IPS-18a (cell line): ENCODE measurements at regions not wholly inside any gene's neighbourhood (a gene's known extent, or its start where the extent isn't known, plus 50 kb on each side); places are given as distances from the start of the nearest gene placed in this dataset.

Experiments used
- H3K27ac ChIP-seq: one replicate; pipeline ENCODE4 v1.5.1; 2013; ENCODE audit warnings: low read length
- H3K27me3 ChIP-seq: one replicate; pipeline ENCODE4 v1.6.1; 2013; ENCODE audit warnings: mild to moderate bottlenecking, low read length; ENCODE audit not compliant: control insufficient read depth, insufficient read depth
- H3K36me3 ChIP-seq: one replicate; pipeline ENCODE4 v1.6.1; 2013; ENCODE audit warnings: low read depth, low read length; ENCODE audit not compliant: control insufficient read depth
- H3K4me1 ChIP-seq: one replicate; pipeline ENCODE4 v1.6.1; 2013; ENCODE audit warnings: low read depth, low read length; ENCODE audit not compliant: control insufficient read depth
- H3K4me3 ChIP-seq: one replicate; pipeline ENCODE4 v1.5.1; 2013; ENCODE audit warnings: low read length
- H3K9ac ChIP-seq: one replicate; pipeline ENCODE4 v1.6.1; 2013; ENCODE audit warnings: mild to moderate bottlenecking, low read length, moderate library complexity
- H3K9me3 ChIP-seq: one replicate; pipeline ENCODE4 v1.6.1; 2013; ENCODE audit warnings: low read depth, low read length; ENCODE audit not compliant: control insufficient read depth

DNA sequence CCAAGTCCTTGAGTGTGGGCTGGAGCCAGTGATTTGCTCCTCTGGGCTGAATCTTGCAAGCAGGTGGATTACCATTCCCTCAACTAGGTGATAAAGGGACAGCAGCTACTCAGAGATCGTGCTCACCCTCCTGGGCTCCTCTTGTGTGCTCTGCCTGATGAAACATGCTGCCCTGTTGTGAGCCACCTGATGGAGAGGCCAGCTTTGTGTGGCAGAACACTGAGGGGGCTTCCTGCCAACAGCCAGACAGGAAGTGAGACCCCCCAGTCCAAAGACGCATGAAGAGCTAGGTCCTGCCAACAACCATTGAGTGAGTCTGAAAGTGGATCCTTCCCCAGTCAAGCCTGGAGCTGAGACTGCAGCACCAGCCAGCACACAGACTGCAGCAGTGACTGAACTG is 106.4 kb upstream of the IRX2 start:
- Histone ChIP-seq H3K4me1 (no peaks in the 10 kb centered on the region), H3K27ac (no peak overlapping the region), H3K9ac (no peak overlapping the region), H3K9me3 (no peaks in the 10 kb centered on the region), H3K27me3 (no peaks in the 10 kb centered on the region), H3K4me3 (no peak overlapping the region), H3K36me3 (no peaks in the 10 kb centered on the region)

DNA sequence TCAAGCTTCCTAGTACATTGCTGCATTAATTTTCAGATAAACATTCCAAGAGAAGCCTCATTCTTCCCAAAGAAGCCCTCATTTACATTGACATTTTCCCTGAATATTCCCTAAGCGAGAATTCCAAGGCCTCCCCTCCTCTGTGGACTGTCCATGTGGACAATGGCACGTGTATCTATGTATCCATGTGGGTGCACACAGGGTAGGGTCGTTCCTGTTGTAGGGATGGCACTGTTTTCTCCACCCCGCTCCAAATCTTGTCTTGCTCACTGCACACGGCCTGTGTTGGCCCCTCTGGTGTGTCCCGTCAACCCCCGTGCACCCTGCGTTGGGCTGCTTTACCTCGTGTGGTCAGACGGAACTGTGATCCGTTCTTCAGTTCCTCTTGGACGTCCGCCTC is 104.7 kb upstream of the IRX2 start:
- Histone ChIP-seq H3K9me3 (no peaks in the 10 kb centered on the region), H3K36me3 (no peaks in the 10 kb centered on the region), H3K4me3 (no peak overlapping the region), H3K27me3 (no peaks in the 10 kb centered on the region), H3K27ac (no peak overlapping the region), H3K4me1 (no peaks in the 10 kb centered on the region), H3K9ac (no peak overlapping the region)

DNA sequence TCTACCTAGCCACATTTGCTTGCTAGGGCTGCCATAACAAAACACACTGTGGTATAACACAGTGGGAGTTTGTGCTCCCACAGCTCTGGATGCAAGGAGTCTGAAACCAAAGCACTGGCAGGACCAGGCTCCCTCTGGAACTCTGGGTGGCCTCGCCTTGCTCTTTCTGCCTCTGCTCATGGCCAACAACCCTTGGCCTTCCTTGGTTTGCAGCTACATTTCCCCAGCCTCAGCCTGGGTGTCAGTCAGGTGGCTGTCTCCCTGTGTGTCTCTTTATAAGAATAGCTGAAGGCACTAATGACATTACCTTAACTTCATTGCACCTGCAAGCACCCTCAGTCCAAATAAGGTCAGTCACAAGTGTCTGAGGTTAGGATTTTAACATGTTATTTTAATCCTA is 101.0 kb upstream of the IRX2 start:
- Histone ChIP-seq H3K4me3 (no peak overlapping the region), H3K27me3 (no peaks in the 10 kb centered on the region), H3K4me1 (no peaks in the 10 kb centered on the region), H3K36me3 (no peaks in the 10 kb centered on the region), H3K9ac (no peak overlapping the region), H3K9me3 (no peaks in the 10 kb centered on the region), H3K27ac (no peak overlapping the region)

DNA sequence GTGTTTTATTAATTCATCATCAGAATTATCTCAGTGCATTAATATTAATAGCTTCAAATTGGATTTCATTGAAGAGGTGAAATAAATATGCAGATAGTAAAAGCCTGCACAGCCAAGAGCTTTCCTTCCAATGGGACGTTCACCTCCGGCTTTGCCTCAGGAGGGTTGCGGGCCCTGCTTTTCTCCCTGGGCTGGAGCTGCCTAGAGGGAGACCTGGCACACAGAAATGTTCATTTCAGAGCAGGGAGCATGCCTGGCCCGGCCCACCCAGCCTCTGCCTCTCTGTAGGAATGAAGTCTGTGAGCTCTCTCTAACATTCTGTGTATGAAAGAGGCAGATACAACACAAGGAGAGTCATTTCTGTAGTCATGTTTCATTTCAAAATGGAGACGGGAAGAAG is 100.4 kb upstream of the IRX2 start:
- H3K36me3 ChIP-seq, result no peaks in the 10 kb centered on the region
- H3K9me3 ChIP-seq, result no peaks in the 10 kb centered on the region
- no peak overlapping the region for H3K4me3 ChIP-seq
- no peaks in the 10 kb centered on the region for H3K4me1 ChIP-seq
- no peak overlapping the region for H3K27ac ChIP-seq
- H3K9ac ChIP-seq, result no peak overlapping the region
- H3K27me3 ChIP-seq, result no peaks in the 10 kb centered on the region

DNA sequence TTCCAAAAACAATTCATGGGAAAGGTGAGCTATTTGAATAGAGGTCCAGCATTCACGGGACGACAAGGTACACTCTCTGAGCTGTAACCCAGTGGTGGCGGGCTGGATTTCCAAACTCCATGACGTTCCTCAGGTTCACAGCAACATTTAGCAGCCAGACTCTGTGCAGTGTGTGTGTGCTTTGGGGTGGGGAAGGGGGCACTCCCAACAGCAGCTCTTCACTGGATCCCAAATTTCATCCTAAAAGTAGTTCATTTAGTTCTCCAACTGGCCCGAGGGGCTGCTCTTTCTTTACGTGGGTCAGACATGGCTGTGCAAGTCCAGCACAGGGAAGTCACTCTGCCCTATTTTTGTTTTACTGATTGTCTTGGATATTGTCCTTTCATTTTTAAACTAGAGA is 98.0 kb upstream of the IRX2 start:
- H3K27ac ChIP-seq, result no peak overlapping the region
- H3K9ac ChIP-seq, result no peak overlapping the region
- no peaks in the 10 kb centered on the region for H3K9me3 ChIP-seq
- no peak overlapping the region for H3K4me3 ChIP-seq
- no peaks in the 10 kb centered on the region for H3K36me3 ChIP-seq
- H3K27me3 ChIP-seq, result no peaks in the 10 kb centered on the region
- no peaks in the 10 kb centered on the region for H3K4me1 ChIP-seq

DNA sequence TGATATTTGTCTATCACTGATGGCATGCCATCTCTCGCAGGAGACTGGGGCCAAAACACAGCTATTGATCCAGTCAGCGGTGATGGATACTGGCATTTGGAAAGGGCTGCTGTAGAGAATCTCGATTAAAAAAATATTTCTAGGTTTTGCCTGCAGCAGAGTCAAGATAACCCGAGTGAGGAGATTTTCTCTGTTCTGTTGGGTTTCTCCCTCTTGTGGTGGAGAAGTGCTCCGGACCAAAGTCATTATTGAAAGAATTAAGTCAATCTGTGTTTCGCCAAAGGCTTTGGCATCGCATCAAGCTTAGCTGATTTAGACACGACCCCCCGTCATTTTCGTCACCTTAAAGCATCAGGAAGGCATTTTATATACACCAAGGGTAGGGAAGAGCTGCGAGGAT is 97.1 kb upstream of the IRX2 start:
- no peak overlapping the region for H3K4me3 ChIP-seq
- no peaks in the 10 kb centered on the region for H3K36me3 ChIP-seq
- no peak overlapping the region for H3K9ac ChIP-seq
- H3K4me1 ChIP-seq, result no peaks in the 10 kb centered on the region
- H3K9me3 ChIP-seq, result no peaks in the 10 kb centered on the region
- no peak overlapping the region for H3K27ac ChIP-seq
- H3K27me3 ChIP-seq, result no peaks in the 10 kb centered on the region

DNA sequence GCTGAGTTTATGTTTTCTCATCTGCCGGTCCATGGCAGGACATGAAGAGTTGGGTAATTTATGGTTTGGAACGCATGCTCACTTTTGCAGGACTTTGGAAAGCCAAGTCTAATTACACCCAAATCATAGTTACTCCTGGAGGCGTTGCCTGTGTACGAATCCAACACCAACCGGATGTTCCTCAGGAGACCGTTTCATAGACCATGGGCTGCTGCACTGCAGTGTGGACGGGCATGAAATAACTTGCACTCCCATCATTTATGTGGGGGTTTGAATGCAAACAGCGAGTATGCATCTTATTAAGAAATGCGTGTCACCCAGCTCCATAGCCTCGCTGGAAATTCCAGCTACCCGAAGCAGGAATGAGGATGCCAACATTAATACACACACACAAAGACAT is 96.1 kb upstream of the IRX2 start:
- Histone ChIP-seq H3K27me3 (no peaks in the 10 kb centered on the region), H3K9me3 (no peaks in the 10 kb centered on the region), H3K9ac (no peak overlapping the region), H3K4me1 (no peaks in the 10 kb centered on the region), H3K4me3 (no peak overlapping the region), H3K27ac (no peak overlapping the region), H3K36me3 (no peaks in the 10 kb centered on the region)

DNA sequence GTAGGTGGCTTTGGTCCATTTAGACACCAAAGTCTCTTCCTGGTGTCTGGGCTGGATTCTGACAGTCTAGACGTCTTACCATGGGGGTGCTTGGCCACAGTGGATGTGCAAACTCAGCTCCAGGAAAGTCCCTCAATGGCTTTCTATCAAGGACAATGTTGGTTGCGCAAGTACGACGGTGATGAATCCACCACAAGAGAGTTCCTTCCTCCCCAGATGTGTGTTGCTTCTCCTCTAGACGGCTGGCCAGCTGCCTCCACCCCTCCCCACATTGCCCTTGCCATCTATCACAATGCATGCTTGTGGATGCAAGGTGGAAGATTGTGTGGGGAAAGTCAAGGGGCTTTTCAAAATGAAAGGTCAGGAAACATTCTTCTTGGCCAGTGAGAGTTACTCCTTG is 89.7 kb upstream of the IRX2 start:
- Histone ChIP-seq H3K4me1 (no peaks in the 10 kb centered on the region), H3K27ac (no peak overlapping the region), H3K9ac (no peak overlapping the region), H3K4me3 (no peak overlapping the region), H3K36me3 (no peaks in the 10 kb centered on the region), H3K27me3 (no peaks in the 10 kb centered on the region), H3K9me3 (no peaks in the 10 kb centered on the region)

DNA sequence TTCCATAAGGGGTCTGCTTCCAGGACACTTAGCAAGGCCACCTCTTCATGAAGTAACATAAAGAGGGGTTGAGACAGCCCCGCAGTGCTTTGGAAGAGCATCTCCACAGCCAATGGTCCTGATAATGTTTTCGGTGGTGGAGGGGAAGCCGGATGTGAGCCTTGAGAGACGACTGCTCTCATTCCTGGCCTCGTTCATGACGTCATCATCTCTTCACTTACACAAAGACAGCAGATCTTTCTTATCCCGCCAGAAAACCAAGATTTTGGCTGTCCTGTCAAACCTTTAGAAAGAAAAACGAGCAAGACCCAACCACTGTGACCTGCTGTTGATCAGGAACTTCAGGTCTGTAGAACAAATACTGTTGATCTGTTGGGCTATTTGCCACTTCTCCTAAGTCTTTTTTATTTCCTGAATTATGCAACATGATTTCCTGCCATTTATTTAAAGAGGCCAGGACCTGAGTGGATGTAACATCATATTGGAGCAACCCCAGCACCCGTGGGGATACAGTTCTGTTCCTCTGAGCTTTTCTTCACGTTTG is 89.0 kb upstream of the IRX2 start:
- Histone ChIP-seq H3K9ac (no peak overlapping the region), H3K36me3 (no peaks in the 10 kb centered on the region), H3K27me3 (no peaks in the 10 kb centered on the region), H3K27ac (no peak overlapping the region), H3K4me1 (no peaks in the 10 kb centered on the region), H3K9me3 (no peaks in the 10 kb centered on the region), H3K4me3 (no peak overlapping the region)

DNA sequence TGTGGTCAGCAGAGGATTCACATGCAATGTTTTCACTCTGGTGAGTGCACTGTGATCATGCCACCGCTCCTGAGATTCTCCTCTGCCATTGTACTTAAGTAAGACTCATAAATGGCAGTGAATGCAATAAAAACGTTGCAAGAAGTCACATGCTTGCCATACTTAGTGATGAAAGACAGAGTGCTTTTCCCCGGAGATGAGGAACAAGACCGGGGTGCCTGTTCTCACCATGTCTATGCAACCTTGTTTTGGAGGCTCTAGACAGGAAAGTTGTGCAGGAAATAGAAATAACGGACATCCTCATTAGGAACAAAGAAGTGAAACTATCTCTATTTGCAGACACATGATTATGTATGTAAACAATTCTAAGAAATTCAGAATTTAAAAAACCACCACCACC is 84.7 kb upstream of the IRX2 start:
- Histone ChIP-seq H3K9me3 (no peaks in the 10 kb centered on the region), H3K4me3 (no peak overlapping the region), H3K36me3 (no peaks in the 10 kb centered on the region), H3K9ac (no peak overlapping the region), H3K4me1 (peaks cover 8% of the 10 kb centered on the region), H3K27me3 (no peaks in the 10 kb centered on the region), H3K27ac (no peak overlapping the region)

DNA sequence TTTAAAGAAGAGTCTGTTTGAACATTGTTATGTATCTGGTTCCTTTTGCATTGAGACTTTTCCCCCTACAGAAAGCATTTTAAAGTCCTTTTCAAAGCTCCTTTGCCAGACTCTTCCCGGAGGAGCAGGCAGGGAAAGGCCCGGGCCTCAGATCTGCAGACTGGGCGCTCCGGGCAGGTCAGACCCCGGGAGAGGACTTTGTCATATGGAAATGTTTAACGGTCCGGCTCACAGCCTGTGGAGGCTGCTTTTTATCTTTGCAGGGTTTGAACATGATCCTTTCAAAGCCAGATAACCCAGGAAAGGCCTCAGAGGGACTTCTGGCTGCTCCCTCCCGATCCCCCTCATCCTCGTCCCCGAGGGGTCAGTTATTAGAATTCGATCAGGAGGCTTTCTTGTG is 82.1 kb upstream of the IRX2 start:
- H3K27me3 ChIP-seq, result no peaks in the 10 kb centered on the region
- no peak overlapping the region for H3K9ac ChIP-seq

DNA sequence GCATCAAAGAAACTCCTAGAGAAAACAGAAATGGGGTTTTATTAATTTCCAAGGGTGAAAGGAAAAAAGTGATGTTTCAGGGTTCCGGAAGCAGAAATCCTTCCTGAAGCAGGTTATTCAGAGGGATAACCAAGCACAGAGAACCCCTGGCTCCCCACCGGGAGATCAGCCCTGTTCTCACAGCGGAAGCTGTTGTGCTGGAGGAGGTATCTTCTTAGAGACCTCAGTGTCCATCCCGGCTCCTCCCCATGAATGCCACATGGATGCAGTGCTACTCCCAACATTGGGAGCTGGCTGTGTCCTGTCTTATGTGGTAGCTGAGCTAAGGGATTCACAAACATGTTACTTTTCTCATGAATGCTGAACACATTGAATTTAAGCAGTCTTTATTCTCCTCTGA is 80.9 kb upstream of the IRX2 start:
- Histone ChIP-seq H3K27me3 (no peaks in the 10 kb centered on the region), H3K27ac (no peak overlapping the region), H3K4me3 (no peak overlapping the region), H3K9ac (no peak overlapping the region), H3K4me1 (peaks cover 8% of the 10 kb centered on the region), H3K36me3 (no peaks in the 10 kb centered on the region), H3K9me3 (no peaks in the 10 kb centered on the region)

More for the DNA sequence above, 82.1 kb upstream of the IRX2 start:
- Histone ChIP-seq H3K36me3 (no peaks in the 10 kb centered on the region), H3K4me1 (peaks cover 8% of the 10 kb centered on the region), H3K27ac (no peak overlapping the region), H3K9me3 (no peaks in the 10 kb centered on the region), H3K4me3 (no peak overlapping the region)
